Fibroblast of lung (primary cell): ENCODE measurements at regions not wholly inside any gene's neighbourhood (a gene's known extent, or its start where the extent isn't known, plus 50 kb on each side); places are given as distances from the start of the nearest gene placed in this dataset.

ENCODE experiments used
- CTCF ChIP-seq, 2 donors: IDR thresholded peaks in 1 of 2; conservative IDR thresholded peaks in 1 of 2; 1 replicate in 1 of 2; 2 replicates in 1 of 2; pipeline ENCODE4 v1.5.1; 2011 to 2012; ENCODE audit warnings: low read length in 2 of 2, control low read depth in 1 of 2, inconsistent platforms in 1 of 2, low read depth in 1 of 2, mild to moderate bottlenecking in 1 of 2
- EZH2 ChIP-seq: IDR thresholded peaks from 2 replicates; pipeline ENCODE4 v1.5.1; 2012; ENCODE audit warnings: low read length, control low read depth, mild to moderate bottlenecking; ENCODE audit errors: missing control alignments

GRCh38 chr5:89374144-89374784 is 491.3 kb upstream of the MEF2C start:
- TF ChIP-seq CTCF (conservative IDR thresholded peaks at IDR 0.05 in 1 of 2, IDR thresholded peaks at IDR 0.05 in 1 of 2; ENCODE audit: low read depth in 1 of 2, low read length in 2 of 2) (no peak), EZH2 (no peak)
